Activated CD8-positive, alpha-beta T cell treated with anti-CD3 and anti-CD28 coated beads for 36 hours (primary cell): ENCODE measurements at regions not wholly inside any gene's neighbourhood (a gene's known extent, or its start where the extent isn't known, plus 50 kb on each side); places are given as distances from the start of the nearest gene placed in this dataset.

ENCODE experiments used
- ATAC-seq: fragments of 200-7000 bp; cut with Tn5 transposase; one replicate; pipeline ENCODE4 v1.10.0; 2021; ENCODE audit warnings: mild to moderate bottlenecking, moderate library complexity
- CTCF ChIA-PET: fragments of 350-600 bp; sonication (Branson Sonifier 250); formaldehyde crosslinking; loops from one replicate; lab custom pipeline; 2021; ENCODE audit warnings: antibody characterized with exemption; lab: Charles Lee
- POLR2A ChIA-PET: fragments of 350-600 bp; sonication (Branson Sonifier 250); formaldehyde crosslinking; loops from one replicate; lab custom pipeline; 2021; ENCODE audit warnings: antibody characterized with exemption; lab: Charles Lee
- DNase-seq: peaks from one replicate; pipeline ENCODE4 v3.0.0-alpha.2; 2020
- H3K27ac Mint-ChIP-seq: one replicate; pipeline ENCODE4 v1.8.0; 2021; ENCODE audit warnings: mild to moderate bottlenecking, mixed read lengths
- H3K27me3 Mint-ChIP-seq: one replicate; pipeline ENCODE4 v1.8.0; 2021; ENCODE audit warnings: mixed read lengths
- H3K36me3 Mint-ChIP-seq: one replicate; pipeline ENCODE4 v1.8.0; 2021; ENCODE audit warnings: low read depth, mixed read lengths
- H3K4me1 Mint-ChIP-seq: one replicate; pipeline ENCODE4 v1.8.0; 2021; ENCODE audit warnings: low read depth, mixed read lengths
- H3K4me3 Mint-ChIP-seq: one replicate; pipeline ENCODE4 v1.8.0; 2021; ENCODE audit warnings: mild to moderate bottlenecking, moderate library complexity, mixed read lengths
- H3K9me3 Mint-ChIP-seq: one replicate; pipeline ENCODE4 v1.8.0; 2021; ENCODE audit warnings: mixed read lengths
- intact Hi-C: fragments of 100-400 bp; cut with micrococcal nuclease; formaldehyde crosslinking; loops from one replicate; pipeline ENCODE4 v1.10.0; 2022
- TF ChIP-seq, protein P1 (sequence below): fragments of 200-600 bp; IDR thresholded peaks from one replicate; pipeline ENCODE4 v1.8.0; 2022; ENCODE audit warnings: antibody characterized with exemption, mild to moderate bottlenecking

- no peak overlapping the region for H3K4me3 Mint-ChIP-seq
- ChIA-PET CTCF (no interaction called here), POLR2A (no interaction called here)
- no peaks in the 10 kb centered on the region for H3K9me3 Mint-ChIP-seq
- no peaks in the 10 kb centered on the region for H3K4me1 Mint-ChIP-seq
- DNase-seq (no peak), ATAC-seq (no peak)
- no peaks in the 10 kb centered on the region for H3K36me3 Mint-ChIP-seq
- H3K27me3 Mint-ChIP-seq: no peaks in the 10 kb centered on the region
- TF ChIP-seq, protein P1, sequence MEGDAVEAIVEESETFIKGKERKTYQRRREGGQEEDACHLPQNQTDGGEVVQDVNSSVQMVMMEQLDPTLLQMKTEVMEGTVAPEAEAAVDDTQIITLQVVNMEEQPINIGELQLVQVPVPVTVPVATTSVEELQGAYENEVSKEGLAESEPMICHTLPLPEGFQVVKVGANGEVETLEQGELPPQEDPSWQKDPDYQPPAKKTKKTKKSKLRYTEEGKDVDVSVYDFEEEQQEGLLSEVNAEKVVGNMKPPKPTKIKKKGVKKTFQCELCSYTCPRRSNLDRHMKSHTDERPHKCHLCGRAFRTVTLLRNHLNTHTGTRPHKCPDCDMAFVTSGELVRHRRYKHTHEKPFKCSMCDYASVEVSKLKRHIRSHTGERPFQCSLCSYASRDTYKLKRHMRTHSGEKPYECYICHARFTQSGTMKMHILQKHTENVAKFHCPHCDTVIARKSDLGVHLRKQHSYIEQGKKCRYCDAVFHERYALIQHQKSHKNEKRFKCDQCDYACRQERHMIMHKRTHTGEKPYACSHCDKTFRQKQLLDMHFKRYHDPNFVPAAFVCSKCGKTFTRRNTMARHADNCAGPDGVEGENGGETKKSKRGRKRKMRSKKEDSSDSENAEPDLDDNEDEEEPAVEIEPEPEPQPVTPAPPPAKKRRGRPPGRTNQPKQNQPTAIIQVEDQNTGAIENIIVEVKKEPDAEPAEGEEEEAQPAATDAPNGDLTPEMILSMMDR: no peak
- intact Hi-C loops: no loop called here
- no peak overlapping the region for H3K27ac Mint-ChIP-seq
Measured at GRCh38 chr18:2036086-2036485, 535.2 kb downstream of the METTL4 start.

DNA sequence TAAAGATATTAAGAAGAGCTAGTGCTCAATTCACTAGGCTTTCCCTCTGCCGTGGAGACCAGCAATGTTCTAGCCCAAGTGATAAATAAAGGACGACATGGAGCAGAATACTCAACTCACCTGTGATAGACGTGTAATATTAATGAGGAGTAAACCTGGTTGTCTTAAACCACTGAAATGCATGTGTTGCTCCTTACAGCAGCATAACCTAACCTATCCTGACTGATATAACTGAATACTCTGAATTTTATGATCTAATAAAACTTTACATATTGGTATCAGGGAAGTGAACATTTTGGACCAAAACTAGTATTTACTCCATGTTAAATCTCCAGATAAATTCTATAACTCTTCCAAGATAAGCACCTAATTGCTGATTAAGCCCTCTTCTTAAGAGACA, 531.0 kb downstream of the METTL4 start:
- intact Hi-C loops: no loop called here
- no peaks in the 10 kb centered on the region for H3K36me3 Mint-ChIP-seq

GRCh38 chr18:2049986-2050385, 521.3 kb downstream of the METTL4 start:
- Mint-ChIP-seq H3K4me3 (no peak overlapping the region), H3K36me3 (no peaks in the 10 kb centered on the region), H3K4me1 (no peaks in the 10 kb centered on the region), H3K27ac (no peak overlapping the region), H3K27me3 (peaks cover under 1% of the 10 kb centered on the region), H3K9me3 (peaks cover 2% of the 10 kb centered on the region)
- ChIA-PET POLR2A (interaction anchor here (0.6 kb wide), 1 partner anchor 108 kb away, joined by 3 read pairs; no protein-coding TSS in a partner anchor), CTCF (no interaction called here)
- intact Hi-C loops: no loop called here
- peak; percentile 37 for ATAC-seq
- TF ChIP-seq, protein P1: no peak
- no peak for DNase-seq

More for the DNA sequence above, 531.0 kb downstream of the METTL4 start:
- Mint-ChIP-seq H3K9me3 (no peaks in the 10 kb centered on the region), H3K4me1 (no peaks in the 10 kb centered on the region), H3K27me3 (no peaks in the 10 kb centered on the region), H3K4me3 (no peak overlapping the region), H3K27ac (no peak overlapping the region)
- POLR2A ChIA-PET: no interaction called here
- ATAC-seq: no peak
- no peak for DNase-seq
- TF ChIP-seq, protein P1: no peak
- CTCF ChIA-PET: no interaction called here

DNA sequence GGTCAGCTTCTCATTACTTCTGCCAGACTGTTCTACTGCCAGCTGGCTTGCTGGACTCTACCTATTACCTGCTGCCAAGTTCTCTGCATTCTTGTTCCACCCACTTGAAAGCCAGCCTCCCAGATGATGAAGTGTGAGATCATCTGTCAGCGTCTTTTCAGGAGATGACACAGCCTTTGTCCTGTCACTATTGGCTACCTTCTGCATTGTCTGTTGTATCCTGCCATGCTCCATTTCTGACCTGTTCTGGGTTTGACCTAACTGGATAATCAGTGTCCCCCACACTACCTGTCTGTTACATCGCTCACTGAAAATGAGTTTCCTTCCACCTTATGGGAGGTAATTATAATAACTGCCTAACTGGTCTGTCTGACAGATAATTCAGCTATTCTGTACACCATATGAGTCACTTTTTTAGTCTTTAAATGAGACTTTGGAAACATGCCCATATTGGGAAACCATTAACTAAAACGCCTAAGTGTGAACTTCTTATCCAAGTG, 520.6 kb downstream of the METTL4 start:
- ChIA-PET CTCF (interaction anchor here (1.2 kb wide), 1 partner anchor 54 kb away, joined by 3 read pairs; no protein-coding TSS in a partner anchor), POLR2A (interaction anchor here (0.6 kb wide), 1 partner anchor 107 kb away, joined by 3 read pairs; no protein-coding TSS in a partner anchor)
- Mint-ChIP-seq H3K9me3 (no peaks in the 10 kb centered on the region), H3K27me3 (peaks cover 4% of the 10 kb centered on the region), H3K36me3 (no peaks in the 10 kb centered on the region), H3K27ac (no peak overlapping the region), H3K4me3 (no peak overlapping the region), H3K4me1 (no peaks in the 10 kb centered on the region)
- DNase-seq (no peak), ATAC-seq (no peak)
- intact Hi-C loops: no loop called here
- TF ChIP-seq, protein P1: no peak

GRCh38 chr18:2053490-2054089, 517.7 kb downstream of the METTL4 start:
- CTCF ChIA-PET: no interaction called here
- no peak overlapping the region for H3K27ac Mint-ChIP-seq
- TF ChIP-seq, protein P1: no peak
- H3K27me3 Mint-ChIP-seq: peaks cover 4% of the 10 kb centered on the region
- no peaks in the 10 kb centered on the region for H3K36me3 Mint-ChIP-seq
- POLR2A ChIA-PET: no interaction called here
- intact Hi-C loops: no loop called here
- ATAC-seq (no peak), DNase-seq (no peak)
- H3K9me3 Mint-ChIP-seq: no peaks in the 10 kb centered on the region
- H3K4me3 Mint-ChIP-seq: no peak overlapping the region
- no peaks in the 10 kb centered on the region for H3K4me1 Mint-ChIP-seq
